GM21737 (cell line): ENCODE measurements at regions not wholly inside any gene's neighbourhood (a gene's known extent, or its start where the extent isn't known, plus 50 kb on each side); places are given as distances from the start of the nearest gene placed in this dataset.
"Not testable (repeated sequence)": the region's sequence is repeated elsewhere in the genome, so short reads cannot be mapped to it uniquely, and the experiment has no call there.

Source experiments
- ATAC-seq: cut with Tn5 transposase; IDR thresholded peaks from one replicate; pipeline ENCODE4 v1.9.1; 2021; ENCODE audit warnings: mild to moderate bottlenecking, moderate library complexity; ENCODE audit not compliant: unreplicated experiment

DNA sequence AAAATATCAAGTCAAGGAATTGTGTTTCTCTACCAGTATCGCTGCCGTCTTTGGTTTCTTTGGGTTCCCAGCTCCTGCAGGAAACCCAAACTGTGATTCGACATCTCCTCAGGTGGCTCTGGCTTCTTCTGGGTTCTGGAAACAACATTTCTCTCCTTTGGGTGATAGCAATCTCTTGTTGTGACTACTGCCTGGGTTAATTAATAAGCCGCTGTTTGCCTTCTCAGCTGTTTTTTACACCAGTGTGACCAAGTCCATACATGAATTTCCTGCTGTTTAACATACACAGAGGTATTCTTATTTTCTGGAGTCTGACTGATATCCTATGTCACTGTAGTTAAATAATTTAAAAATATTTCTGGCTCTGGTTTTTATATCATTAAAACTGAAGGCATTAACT is 112.5 kb upstream of the DCC start:
- no peak for ATAC-seq

DNA sequence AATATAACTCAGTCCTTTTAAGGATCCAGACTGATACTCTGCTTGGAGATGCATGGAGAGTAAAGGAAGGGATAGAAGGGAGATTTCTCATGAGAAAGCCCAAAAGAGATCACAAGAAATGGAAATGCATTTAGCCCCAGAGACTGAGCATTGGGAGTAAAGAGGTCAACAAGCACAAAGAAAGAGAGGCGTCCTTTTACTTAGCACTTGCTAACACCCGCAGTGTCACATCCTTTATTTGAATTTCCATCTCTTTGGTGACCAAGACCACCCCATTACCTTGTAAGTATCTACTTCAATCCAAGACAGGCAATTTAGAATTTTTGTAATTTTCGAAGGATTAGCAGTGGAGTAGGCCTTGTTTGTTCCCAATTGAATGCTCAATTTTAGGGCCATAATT is 111.8 kb upstream of the DCC start:
- no peak for ATAC-seq

DNA sequence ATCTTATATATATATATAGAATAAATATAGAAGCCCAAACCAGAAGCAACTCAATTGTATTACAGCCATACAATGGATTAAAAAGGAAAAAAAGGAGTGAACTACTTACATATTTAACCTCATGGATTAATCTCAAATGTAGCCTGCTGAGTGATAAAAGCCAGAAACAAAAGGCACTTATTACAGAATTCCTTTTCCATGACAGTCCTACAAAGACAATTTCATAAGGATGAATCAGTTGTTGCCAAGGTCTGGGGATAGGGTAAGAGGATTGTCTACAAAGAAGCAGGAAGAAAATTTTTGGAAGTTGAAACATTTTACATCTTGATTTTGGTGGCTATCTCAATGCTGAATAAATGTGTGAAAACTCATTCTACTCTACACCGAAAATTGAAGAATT is 103.9 kb upstream of the DCC start:
- ATAC-seq = no peak

DNA sequence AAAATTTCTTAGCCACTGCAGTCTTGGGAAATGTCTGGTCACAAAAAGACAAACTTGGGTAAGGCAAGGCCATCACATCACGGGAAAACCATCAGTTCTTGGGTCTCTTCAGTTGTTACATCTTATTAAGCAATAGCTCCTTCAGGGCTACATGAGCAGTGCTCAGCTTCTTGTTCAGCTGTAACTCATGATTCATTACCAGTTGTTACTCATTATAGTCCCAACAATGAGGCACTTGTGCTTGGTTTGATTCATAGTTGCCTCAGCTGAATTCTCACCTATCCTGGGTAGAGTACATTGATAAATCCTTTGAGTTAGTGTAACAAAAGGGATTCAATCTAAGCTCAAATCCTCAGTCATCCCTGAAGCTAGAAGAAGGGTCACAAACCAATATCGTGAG is 102.4 kb upstream of the DCC start:
- no peak for ATAC-seq

DNA sequence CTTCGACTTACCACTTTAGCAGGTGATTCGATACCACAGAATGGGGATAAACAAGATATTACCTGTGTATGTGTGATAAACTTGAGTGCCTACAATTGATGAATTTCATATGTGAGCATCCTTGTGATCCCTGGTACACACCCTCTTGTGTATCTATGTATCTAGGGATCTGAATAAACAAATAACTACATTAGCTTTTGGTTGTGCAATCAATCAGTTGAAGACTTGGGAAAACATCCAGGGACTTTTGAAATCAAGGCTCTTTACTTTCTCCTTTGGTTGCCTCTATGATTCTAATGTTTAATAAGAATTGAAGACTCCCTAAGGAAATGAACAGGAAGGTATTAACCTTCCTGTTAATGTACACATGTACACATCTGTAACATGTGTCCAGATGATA is 97.3 kb upstream of the DCC start:
- no peak for ATAC-seq

DNA sequence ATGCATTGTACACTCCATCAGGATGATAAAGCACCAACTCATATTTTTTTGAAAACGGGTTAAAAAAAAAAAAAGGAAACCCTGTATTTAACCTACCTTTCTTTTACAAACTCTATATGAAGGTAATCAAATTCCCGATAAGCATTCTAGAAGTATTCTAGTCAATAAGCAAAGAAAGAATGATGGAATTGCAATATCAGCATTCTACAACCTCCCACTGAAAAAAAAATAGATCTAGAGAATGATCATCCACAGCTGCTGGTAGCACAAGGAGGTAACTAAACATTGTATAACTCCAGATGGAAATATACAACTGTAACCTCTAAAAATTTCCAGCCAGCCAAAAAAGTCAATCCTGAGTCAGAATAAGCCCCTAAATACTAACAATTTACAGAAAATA is 95.3 kb upstream of the DCC start:
- no peak for ATAC-seq

DNA sequence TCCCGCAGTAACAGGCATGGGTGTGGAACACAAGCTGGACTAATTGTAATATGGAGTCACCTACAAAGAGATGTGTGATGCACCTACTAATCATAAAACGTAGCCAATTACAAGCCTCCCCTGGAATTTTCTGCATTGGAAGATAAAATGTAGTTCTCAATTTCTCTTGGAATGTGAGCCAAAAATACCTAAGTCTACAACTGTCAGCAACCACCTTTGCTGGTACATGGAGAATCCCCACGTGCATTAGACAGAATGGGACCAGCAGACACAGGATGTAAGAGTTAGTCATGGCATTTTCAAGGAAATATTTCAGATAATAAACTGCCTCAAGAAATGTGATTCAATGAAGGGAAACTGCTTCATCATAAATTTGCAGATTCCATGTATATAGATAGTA is 85.6 kb upstream of the DCC start:
- ATAC-seq = no peak

DNA sequence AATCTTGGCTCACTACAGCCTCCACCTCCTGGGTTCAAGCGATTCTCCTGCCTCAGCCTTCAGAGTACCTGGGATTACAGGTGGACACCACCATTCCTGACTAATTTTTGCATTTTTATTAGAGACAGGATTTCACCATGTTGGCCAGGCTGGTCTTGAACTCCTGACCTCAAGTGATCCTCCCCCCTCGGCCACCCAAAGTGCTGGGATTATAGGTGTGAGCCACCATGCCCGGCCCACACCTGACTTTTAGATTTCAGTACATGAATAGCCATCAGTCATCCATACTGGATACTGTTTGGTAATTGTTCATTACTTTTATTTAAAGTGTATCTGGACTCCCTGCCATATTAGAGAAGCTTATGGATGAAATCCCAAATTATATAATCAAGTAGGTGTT is 82.6 kb upstream of the DCC start:
- ATAC-seq = not testable (repeated sequence)

DNA sequence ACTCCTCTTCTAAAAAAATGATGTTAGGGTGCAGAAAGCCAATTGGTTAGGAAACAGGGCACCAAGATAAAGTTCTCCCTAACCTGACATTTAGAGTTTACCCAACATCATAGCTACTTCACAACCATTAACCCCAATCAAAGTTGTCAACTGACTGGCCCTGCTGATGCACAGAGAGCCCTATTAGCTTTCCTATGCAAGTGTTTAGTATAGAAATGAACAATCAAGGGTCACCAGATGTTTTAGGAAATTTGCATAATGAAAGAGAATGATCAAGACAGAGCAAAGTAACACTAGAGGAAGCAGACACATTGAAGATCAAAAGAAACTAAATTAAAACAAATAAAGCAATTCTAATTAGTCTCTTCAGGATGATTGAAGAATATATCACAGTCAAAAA is 64.2 kb upstream of the DCC start:
- ATAC-seq = no peak

DNA sequence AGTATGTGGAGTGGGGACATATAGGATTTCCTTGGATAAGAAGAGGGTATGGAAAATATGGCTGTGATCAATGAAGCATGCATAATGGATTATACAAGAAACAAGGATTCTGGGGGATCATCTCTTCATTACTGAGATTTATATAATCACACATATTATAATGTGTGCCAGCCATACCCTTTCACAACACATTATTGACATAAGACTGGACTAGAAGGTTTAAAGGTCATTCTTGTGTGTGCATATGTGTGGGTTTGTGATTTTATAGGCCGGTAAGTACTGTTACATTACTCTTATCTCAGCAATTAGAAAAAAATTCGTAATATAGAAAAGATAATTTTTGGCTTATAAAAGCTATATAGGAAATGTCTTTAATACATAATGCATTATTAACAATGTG is 62.2 kb upstream of the DCC start:
- ATAC-seq = no peak

DNA sequence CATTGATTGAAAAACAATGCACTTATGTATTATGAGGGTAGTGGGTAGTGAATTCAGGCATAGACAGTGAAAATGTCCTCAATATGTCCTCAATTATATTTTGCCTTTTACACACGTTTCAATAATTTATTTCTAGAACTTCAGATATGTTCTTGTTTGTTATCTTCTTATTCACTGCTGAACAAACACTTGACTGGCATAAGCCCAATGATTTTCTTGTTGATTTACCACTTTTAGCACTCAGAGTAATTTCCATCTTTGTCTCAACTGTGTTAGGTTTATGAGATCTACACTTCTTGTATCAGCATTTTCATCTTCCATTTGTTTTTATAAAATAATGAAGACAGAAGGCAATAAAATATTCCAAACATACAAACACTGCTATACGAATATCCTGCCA is 61.8 kb upstream of the DCC start:
- ATAC-seq = no peak

DNA sequence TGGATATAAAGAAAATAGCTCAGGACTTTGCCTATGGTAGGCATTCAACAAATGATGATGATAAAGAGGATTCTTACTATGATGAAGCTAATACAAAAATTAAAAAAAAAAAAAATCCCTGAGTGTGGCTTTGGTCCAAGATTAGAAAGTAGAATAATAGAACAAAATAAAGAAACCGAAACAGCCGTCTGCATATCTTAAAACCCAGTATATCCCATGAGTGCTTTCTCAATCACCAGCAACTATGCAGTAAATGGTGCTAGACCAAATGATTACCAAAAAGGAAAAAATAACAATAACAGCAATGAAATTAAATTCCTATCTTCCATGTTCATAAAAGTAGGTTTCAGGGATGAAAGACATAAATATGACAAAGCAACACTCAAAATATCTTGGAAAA is 59.3 kb upstream of the DCC start:
- ATAC-seq = no peak

DNA sequence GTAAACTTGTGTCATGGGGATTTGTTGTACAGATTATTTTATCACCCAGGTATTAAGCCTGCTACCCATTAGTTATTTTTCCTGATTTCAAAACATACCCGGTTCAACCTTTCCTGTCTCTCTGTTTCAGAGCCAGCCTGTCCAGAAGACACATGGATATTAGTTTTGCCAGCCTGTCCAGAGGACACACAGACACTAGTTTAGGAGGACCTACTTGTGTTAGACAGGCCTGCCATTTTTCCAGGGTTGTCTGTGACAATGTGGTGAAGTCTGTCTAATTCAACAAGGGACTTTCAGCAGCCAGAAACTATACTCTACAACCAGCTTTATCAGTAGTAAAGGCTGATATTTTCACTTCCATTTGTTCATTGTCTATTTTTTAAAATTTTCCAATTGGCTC is 56.1 kb upstream of the DCC start:
- ATAC-seq = no peak

DNA sequence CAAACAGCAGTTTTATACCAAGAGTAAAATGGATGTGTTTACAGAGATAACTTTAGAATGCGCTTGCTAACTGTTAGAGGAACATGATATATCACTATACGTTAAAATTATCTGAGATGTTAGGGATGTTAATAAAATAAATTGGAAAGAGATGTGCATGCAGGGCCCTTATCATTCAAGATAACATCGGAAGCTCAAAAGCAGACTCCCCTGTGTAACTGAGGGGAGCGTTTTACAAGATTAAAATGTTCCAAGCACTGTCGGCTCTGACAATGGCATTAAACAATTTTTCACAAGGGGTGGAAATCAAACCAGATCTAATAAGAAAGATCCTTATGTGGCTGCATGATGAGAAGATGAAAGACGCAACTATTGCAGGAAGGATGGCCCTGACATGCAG is 53.3 kb upstream of the DCC start:
- no peak for ATAC-seq

DNA sequence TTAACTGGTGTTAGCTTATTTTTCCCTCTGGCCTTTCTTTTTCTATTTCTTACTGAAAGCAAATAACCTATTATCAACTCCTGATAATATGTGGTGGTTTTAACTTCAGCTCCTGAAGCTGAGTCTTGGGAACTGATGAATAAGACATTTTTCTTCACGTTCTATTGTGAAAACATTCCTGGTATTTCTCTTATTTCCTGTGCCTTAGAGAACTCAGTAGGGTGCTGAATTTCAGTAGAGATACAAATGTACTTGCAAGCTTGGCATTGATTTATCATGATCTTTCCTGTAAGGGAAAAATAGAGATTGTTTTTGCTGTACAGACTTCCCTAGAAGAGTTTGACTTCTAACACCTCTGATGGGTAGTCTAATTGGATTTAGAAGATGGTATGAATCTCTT is 52.8 kb upstream of the DCC start:
- ATAC-seq = no peak

DNA sequence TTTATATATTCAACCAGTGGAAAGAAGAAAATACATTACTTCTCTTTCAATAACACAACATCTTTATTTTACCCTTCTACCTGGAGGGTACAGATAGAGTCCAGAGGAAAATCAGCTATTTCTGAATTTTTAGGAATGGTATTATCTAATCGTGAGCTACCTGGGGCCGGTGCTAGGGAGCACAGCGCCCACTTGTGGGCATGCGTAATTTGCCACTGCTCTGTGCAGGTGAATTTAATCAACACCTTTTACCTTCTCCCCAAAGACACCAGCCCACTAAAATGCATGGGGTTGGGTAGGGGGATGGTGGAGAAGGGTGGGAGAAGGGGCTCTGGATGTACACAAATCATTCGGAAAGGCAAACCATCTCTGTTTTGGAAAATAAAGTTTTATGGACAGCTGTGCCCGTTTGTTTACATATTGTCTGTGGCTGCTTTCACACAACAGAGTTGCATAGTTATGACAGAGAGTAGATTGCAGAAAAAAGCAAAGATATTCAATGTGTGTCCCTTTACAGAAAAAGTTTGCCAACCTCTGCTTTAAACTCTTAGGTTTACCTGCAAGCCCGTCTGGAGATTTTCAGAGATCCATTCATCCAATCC is 51.5 kb upstream of the DCC start:
- no peak for ATAC-seq

DNA sequence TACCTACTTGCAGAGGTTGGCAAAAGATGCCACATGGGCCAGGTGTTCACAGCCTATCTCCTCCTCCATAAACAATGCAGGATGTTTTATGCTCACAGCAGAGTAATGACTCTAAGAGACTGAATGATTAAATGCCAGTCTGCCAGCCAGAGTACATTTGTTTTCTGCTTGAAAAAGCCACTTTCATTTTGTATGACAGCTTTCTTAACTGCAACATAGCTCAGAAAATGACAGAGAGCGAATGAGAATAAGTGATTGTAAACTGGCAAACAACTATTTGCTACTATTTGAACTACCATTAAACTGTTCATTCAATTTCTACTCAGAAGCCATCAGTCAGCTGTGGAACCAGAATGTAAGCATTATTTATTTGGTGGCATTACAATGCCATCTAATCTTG is 50.6 kb upstream of the DCC start:
- ATAC-seq = no peak
